ENCODE measurements at regions not wholly inside any gene's neighbourhood (a gene's known extent, or its start where the extent isn't known, plus 50 kb on each side); places are given as distances from the start of the nearest gene placed in this dataset.

- no peak for TF ChIP-seq EZH2 (IDR thresholded peaks at IDR 0.05; ENCODE audit: low read length)
- TF ChIP-seq CTCF (optimal IDR thresholded peaks at IDR 0.05 in 1 of 3, IDR thresholded peaks at IDR 0.05 in 1 of 3, conservative IDR thresholded peaks at IDR 0.05 in 1 of 3; ENCODE audit: extremely low read depth in 1 of 3, insufficient read depth in 2 of 3, low read length in 3 of 3), result no peak
Measured at GRCh38 chr3:187572441-187572840, 97.8 kb downstream of the SST start.

All from keratinocyte (primary cell).